ENCODE measurements at regions not wholly inside any gene's neighbourhood (a gene's known extent, or its start where the extent isn't known, plus 50 kb on each side); places are given as distances from the start of the nearest gene placed in this dataset.

DNA sequence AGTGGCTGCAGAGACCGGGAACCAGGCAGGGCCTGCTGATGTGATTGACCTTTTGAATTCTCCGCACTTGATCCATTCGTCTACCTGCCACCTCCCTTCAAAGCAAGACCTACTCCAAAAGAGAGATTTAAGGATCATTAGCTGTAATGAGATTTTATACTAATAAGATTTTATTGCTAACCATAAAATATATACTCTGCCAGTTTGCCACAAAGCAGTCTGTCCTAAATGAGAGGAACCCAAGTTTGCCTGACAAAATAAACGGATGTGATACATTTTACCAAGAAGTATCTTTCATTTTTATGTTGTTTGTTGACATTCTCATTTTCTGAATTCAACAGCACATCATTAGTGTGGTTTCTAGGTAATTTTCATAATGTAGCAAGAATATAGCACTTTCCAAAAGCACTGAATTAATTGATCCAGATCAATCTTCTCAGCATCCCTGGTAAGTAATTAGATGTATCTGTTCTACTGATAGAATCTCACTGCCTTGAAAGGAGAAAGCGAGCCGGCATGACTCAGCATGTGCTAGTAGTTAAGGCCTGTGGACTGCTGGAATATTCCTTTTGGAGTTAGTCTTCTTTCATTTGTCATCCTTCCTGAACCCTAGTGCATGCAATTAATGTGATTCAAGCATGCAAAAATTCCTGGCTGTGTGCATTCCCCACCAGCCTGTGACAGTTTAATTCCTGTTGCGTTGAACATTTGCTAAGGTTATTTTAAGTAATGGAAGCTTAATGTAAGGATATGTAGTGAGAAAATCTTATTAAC, 128.5 kb downstream of the ARL6IP6 start:
- Mint-ChIP-seq H3K9me3 (no peaks in the 10 kb centered on the region), H3K36me3 (ENCODE audit: low read depth) (no peaks in the 10 kb centered on the region), H3K4me3 (no peak overlapping the region), H3K27me3 (ENCODE audit: insufficient read depth) (no peaks in the 10 kb centered on the region), H3K4me1 (ENCODE audit: low read depth) (no peaks in the 10 kb centered on the region), H3K27ac (no peak overlapping the region)
- intact Hi-C loops (cut with micrococcal nuclease): no loop called here
- no peak for DNase-seq (ENCODE audit: low spot score)

DNA sequence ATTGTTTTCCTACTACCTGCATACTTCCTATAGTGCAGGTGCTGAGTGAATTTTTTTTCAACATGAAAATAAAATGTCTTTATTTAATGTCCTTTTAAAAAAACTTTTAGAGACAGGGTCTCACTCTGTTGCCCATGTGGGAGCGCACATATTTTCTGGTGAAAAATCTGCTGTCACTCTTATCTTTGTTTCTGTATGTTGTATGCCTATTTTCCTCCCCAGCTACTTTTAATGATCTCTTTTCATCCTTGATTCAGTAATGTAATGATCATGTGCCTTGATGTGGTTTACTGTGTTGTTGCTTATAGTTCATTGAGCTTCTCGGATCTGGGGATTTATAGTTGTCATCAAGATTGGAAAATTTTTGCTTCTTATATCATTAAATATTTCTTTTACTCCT, 117.3 kb downstream of the ARL6IP6 start:
- Mint-ChIP-seq H3K4me1 (ENCODE audit: low read depth) (no peaks in the 10 kb centered on the region), H3K9me3 (no peaks in the 10 kb centered on the region), H3K27me3 (ENCODE audit: insufficient read depth) (peaks cover 4% of the 10 kb centered on the region), H3K27ac (no peak overlapping the region), H3K36me3 (ENCODE audit: low read depth) (no peaks in the 10 kb centered on the region), H3K4me3 (no peak overlapping the region)
- DNase-seq (ENCODE audit: low spot score): no peak
- intact Hi-C loops (cut with micrococcal nuclease): no loop called here

DNA sequence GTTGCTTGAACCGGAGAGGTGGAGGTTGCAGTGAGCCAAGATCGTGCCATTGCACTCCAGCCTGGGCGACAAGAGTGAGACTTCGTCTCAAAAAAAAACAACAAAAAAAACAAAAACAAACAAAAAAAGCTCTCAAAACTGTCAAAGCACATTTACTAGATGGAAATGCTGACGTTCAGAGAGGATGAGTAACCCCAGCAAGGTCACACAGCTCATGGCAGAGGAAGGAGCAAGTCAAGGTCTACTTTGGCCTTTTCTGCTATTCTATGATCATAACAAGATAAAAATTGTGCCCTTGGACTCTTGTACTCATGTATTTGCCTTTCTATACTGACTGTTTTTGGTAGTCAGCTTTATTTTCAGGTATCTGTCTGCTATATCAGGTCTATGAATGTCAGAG, 109.5 kb downstream of the ARL6IP6 start:
- H3K9me3 Mint-ChIP-seq: no peaks in the 10 kb centered on the region
- H3K4me3 Mint-ChIP-seq: no peak overlapping the region
- H3K27me3 Mint-ChIP-seq (ENCODE audit: insufficient read depth): no peaks in the 10 kb centered on the region
- intact Hi-C loops (cut with micrococcal nuclease): no loop called here
- no peak overlapping the region for H3K27ac Mint-ChIP-seq
- no peaks in the 10 kb centered on the region for H3K36me3 Mint-ChIP-seq (ENCODE audit: low read depth)
- H3K4me1 Mint-ChIP-seq (ENCODE audit: low read depth): no peaks in the 10 kb centered on the region
- no peak for DNase-seq (ENCODE audit: low spot score)

DNA sequence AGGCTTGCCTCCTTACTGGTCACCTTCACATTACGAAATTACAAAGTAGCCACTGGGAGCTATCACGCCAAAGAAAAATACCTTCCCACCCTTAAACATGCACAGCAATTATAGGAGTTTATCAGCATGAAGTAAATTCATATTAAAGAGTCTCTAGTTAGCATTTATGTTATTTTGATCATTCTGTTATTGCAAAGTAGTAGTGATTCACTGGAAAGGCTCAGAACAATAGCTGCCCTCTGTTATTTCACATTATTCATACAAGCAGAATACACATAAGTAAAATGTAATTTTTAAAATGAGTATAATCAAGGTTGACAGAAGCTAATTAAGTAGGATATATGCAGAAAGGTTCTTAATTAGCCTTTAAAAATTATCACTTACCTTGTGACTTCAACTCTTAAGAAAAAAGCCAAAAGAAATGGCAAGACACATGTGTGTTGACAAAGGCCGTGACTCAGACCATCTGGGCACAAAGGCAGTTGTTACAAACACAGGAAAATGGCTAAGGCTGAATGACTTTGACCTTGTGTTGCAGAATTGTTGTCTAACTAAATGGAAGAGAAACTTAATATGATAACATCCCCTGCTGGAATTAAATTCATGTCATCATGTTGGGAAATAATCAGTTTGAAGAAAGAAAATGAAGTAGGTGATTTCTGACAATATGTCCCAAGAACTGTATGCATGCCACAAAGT, 108.3 kb downstream of the ARL6IP6 start:
- no peaks in the 10 kb centered on the region for H3K9me3 Mint-ChIP-seq
- no peak overlapping the region for H3K4me3 Mint-ChIP-seq
- DNase-seq (ENCODE audit: low spot score): no peak
- no peak overlapping the region for H3K27ac Mint-ChIP-seq
- intact Hi-C loops (cut with micrococcal nuclease): no loop called here
- no peaks in the 10 kb centered on the region for H3K4me1 Mint-ChIP-seq (ENCODE audit: low read depth)
- H3K27me3 Mint-ChIP-seq (ENCODE audit: insufficient read depth): no peaks in the 10 kb centered on the region
- H3K36me3 Mint-ChIP-seq (ENCODE audit: low read depth): no peaks in the 10 kb centered on the region

GRCh38 chr2:152825834-152826233, 107.4 kb downstream of the ARL6IP6 start:
- H3K27ac Mint-ChIP-seq: no peak overlapping the region
- H3K27me3 Mint-ChIP-seq (ENCODE audit: insufficient read depth): no peaks in the 10 kb centered on the region
- H3K4me3 Mint-ChIP-seq: no peak overlapping the region
- H3K4me1 Mint-ChIP-seq (ENCODE audit: low read depth): no peaks in the 10 kb centered on the region
- no peaks in the 10 kb centered on the region for H3K9me3 Mint-ChIP-seq
- intact Hi-C loops (cut with micrococcal nuclease): no loop called here
- no peaks in the 10 kb centered on the region for H3K36me3 Mint-ChIP-seq (ENCODE audit: low read depth)
- DNase-seq (ENCODE audit: low spot score): no peak

GRCh38 chr2:152823905-152824304, 105.5 kb downstream of the ARL6IP6 start:
- Mint-ChIP-seq H3K4me3 (no peak overlapping the region), H3K9me3 (no peaks in the 10 kb centered on the region), H3K27me3 (ENCODE audit: insufficient read depth) (no peaks in the 10 kb centered on the region), H3K27ac (no peak overlapping the region), H3K36me3 (ENCODE audit: low read depth) (no peaks in the 10 kb centered on the region), H3K4me1 (ENCODE audit: low read depth) (no peaks in the 10 kb centered on the region)
- DNase-seq (ENCODE audit: low spot score): no peak
- intact Hi-C loops (cut with micrococcal nuclease): no loop called here

- no peaks in the 10 kb centered on the region for H3K9me3 Mint-ChIP-seq
- H3K36me3 Mint-ChIP-seq (ENCODE audit: low read depth): no peaks in the 10 kb centered on the region
- no peak overlapping the region for H3K27ac Mint-ChIP-seq
- no peak overlapping the region for H3K4me3 Mint-ChIP-seq
- H3K4me1 Mint-ChIP-seq (ENCODE audit: low read depth): no peaks in the 10 kb centered on the region
- no peak for DNase-seq (ENCODE audit: low spot score)
- no peaks in the 10 kb centered on the region for H3K27me3 Mint-ChIP-seq (ENCODE audit: insufficient read depth)
- intact Hi-C loops (cut with micrococcal nuclease): no loop called here
These were observed 104.3 kb downstream of the ARL6IP6 start for GRCh38 chr2:152822676-152823075.

DNA sequence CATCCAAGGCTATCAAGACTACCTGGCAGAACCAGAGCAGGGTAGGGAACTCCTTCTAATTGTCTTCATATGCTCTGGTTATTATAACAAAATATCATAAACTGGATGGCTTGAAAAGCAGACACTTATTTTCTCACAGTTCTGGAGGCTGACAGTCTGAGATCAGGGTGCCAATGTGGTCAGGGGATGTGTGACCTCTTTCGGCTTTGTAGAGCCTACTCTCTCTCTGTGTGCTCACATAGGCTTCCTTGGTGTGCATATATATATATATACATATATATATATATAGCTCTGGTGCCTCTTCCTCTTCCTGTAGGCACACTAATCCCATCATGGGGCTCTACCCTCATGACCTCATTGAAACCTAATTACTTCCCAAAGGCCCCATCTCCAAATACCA, 101.6 kb downstream of the ARL6IP6 start:
- Mint-ChIP-seq H3K4me3 (no peak overlapping the region), H3K27me3 (ENCODE audit: insufficient read depth) (peaks cover 4% of the 10 kb centered on the region), H3K4me1 (ENCODE audit: low read depth) (no peaks in the 10 kb centered on the region), H3K9me3 (no peaks in the 10 kb centered on the region), H3K36me3 (ENCODE audit: low read depth) (no peaks in the 10 kb centered on the region), H3K27ac (no peak overlapping the region)
- intact Hi-C loops (cut with micrococcal nuclease): no loop called here
- DNase-seq (ENCODE audit: low spot score): no peak

DNA sequence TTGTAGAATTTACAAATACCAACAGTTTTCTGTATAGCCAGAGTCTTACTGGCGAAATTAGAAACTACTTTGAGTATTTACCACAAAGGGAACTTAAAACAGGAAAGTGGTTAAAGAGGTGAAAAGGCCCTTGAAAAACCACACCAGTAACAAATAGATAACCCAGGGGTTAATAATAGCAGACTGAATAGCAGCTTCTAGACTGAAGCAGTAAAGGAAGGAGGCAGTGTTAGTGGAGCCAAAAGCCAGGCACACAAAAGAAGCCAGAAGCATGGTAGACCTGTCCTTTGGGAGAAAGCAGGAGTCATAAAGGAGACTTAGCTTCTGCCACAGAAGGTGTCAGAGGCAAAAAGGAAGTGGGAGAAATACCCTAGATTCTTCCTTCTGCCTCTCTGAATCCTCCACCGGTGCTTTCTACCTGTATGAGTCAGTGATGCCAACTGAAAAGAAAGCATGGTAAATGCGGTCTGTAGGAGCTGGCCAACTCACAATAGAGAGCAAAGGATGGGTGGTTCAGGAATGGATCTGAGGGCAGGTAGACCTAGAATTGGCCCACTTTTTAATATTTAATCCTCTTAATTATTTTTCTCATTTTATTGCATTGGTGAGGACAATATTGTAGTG, 97.3 kb downstream of the ARL6IP6 start:
- Mint-ChIP-seq H3K4me1 (ENCODE audit: low read depth) (no peaks in the 10 kb centered on the region), H3K36me3 (ENCODE audit: low read depth) (no peaks in the 10 kb centered on the region), H3K9me3 (peaks cover 13% of the 10 kb centered on the region), H3K27ac (no peak overlapping the region), H3K4me3 (no peak overlapping the region), H3K27me3 (ENCODE audit: insufficient read depth) (peaks cover 6% of the 10 kb centered on the region)
- intact Hi-C loops (cut with micrococcal nuclease): no loop called here
- no peak for DNase-seq (ENCODE audit: low spot score)

DNA sequence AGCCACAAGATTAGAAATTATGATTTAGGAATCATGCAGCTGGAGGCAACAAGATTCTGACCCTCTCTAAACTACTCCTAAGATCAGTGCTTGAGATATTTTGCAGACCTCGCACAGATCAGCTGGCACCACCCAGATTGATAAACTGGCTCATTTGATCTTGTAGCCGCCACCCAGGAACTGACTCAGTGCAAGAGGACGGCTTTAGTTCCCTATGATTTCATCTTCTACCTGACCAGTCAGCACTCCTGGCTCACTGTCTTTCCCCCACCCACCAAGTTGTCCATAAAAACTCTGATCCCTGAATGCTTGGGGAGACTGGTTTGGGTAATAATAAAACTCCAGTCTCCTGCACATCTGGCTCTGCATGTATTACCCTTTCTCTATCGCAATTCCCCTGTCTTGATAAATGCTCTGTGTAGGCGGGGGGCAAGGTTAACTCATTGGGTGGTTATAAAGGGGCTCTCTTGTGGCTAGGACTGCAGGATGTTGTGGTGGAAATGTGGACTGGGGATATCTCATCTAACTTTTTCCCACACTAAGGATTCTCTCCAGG, 96.1 kb downstream of the ARL6IP6 start:
- DNase-seq (ENCODE audit: low spot score): no peak
- no peaks in the 10 kb centered on the region for H3K36me3 Mint-ChIP-seq (ENCODE audit: low read depth)
- peaks cover 13% of the 10 kb centered on the region for H3K9me3 Mint-ChIP-seq
- H3K27ac Mint-ChIP-seq: no peak overlapping the region
- H3K4me3 Mint-ChIP-seq: no peak overlapping the region
- intact Hi-C loops (cut with micrococcal nuclease): no loop called here
- H3K4me1 Mint-ChIP-seq (ENCODE audit: low read depth): no peaks in the 10 kb centered on the region
- H3K27me3 Mint-ChIP-seq (ENCODE audit: insufficient read depth): peaks cover 6% of the 10 kb centered on the region

DNA sequence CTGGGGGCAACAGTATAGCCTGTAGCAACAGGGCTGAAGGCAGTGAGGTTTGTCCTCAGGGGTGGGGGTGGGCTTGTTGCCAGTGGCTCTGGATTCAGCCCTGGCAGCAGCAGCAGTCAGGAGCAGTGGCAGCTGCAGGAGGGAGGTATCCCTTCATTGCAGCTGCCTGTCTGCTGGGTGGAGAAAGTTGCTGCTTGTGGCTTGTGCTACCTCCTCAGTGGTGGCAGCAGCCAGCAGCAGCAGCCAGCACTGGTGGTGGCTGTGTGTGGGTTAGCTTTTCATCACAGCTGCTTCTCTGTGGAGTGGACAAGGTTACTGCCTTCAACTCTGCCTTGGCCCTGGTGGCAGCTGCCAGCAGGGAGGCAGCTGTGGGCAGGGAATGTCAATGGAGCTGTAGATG, 94.9 kb downstream of the ARL6IP6 start:
- Mint-ChIP-seq H3K9me3 (peaks cover 13% of the 10 kb centered on the region), H3K4me1 (ENCODE audit: low read depth) (no peaks in the 10 kb centered on the region), H3K36me3 (ENCODE audit: low read depth) (no peaks in the 10 kb centered on the region), H3K27me3 (ENCODE audit: insufficient read depth) (peaks cover 6% of the 10 kb centered on the region), H3K4me3 (no peak overlapping the region), H3K27ac (no peak overlapping the region)
- intact Hi-C loops (cut with micrococcal nuclease): no loop called here
- no peak for DNase-seq (ENCODE audit: low spot score)
